ENCODE measurements at regions not wholly inside any gene's neighbourhood (a gene's known extent, or its start where the extent isn't known, plus 50 kb on each side); places are given as distances from the start of the nearest gene placed in this dataset.

GRCh38 chr11:29263971-29264682 is 752.7 kb downstream of the KCNA4 start:
- H3K36me3 ChIP-seq (ENCODE audit: low read depth) = no peaks in the 10 kb centered on the region
- no peak for ATAC-seq (ENCODE audit: low read depth)

GRCh38 chr11:29261831-29262230 is 755.0 kb downstream of the KCNA4 start:
- no peak for TF ChIP-seq CTCF (IDR thresholded peaks at IDR 0.05; ENCODE audit: poor library complexity, severe bottlenecking)
- no peaks in the 10 kb centered on the region for H3K36me3 ChIP-seq (ENCODE audit: low read depth)
- H3K27ac ChIP-seq (ENCODE audit: poor library complexity, severe bottlenecking) = peak overlapping the region; percentile 37
- no peak for ATAC-seq (ENCODE audit: low read depth)
- no peaks in the 10 kb centered on the region for H3K27me3 ChIP-seq (ENCODE audit: insufficient read depth, poor library complexity, severe bottlenecking)
- peaks cover 13% of the 10 kb centered on the region for H3K4me1 ChIP-seq (ENCODE audit: insufficient read depth, poor library complexity, severe bottlenecking)
- DNase-seq (ENCODE audit: low spot score) = no peak
- no peak overlapping the region for H3K4me3 ChIP-seq (ENCODE audit: severe bottlenecking)
- H3K9me3 ChIP-seq (ENCODE audit: severe bottlenecking) = no peaks in the 10 kb centered on the region

More at GRCh38 chr11:29263971-29264682, 752.7 kb downstream of the KCNA4 start:
- no peaks in the 10 kb centered on the region for H3K9me3 ChIP-seq (ENCODE audit: severe bottlenecking)
- no peak overlapping the region for H3K27ac ChIP-seq (ENCODE audit: poor library complexity, severe bottlenecking)
- no peak for DNase-seq (ENCODE audit: low spot score)
- no peak for TF ChIP-seq CTCF (IDR thresholded peaks at IDR 0.05; ENCODE audit: poor library complexity, severe bottlenecking)
- no peaks in the 10 kb centered on the region for H3K27me3 ChIP-seq (ENCODE audit: insufficient read depth, poor library complexity, severe bottlenecking)
- peaks cover 13% of the 10 kb centered on the region for H3K4me1 ChIP-seq (ENCODE audit: insufficient read depth, poor library complexity, severe bottlenecking)
- no peak overlapping the region for H3K4me3 ChIP-seq (ENCODE audit: severe bottlenecking)

GRCh38 chr11:29260939-29261705 is 755.7 kb downstream of the KCNA4 start:
- Histone ChIP-seq H3K4me3 (ENCODE audit: severe bottlenecking) (no peak overlapping the region), H3K9me3 (ENCODE audit: severe bottlenecking) (no peaks in the 10 kb centered on the region), H3K4me1 (ENCODE audit: insufficient read depth, poor library complexity, severe bottlenecking) (peaks cover 13% of the 10 kb centered on the region), H3K27ac (ENCODE audit: poor library complexity, severe bottlenecking) (peak overlapping the region; percentile 37), H3K27me3 (ENCODE audit: insufficient read depth, poor library complexity, severe bottlenecking) (no peaks in the 10 kb centered on the region), H3K36me3 (ENCODE audit: low read depth) (no peaks in the 10 kb centered on the region)
- peak; percentile 68 for TF ChIP-seq CTCF (IDR thresholded peaks at IDR 0.05; ENCODE audit: poor library complexity, severe bottlenecking)
- peak; percentile 56 for DNase-seq (ENCODE audit: low spot score)
- peak; percentile 100 for ATAC-seq (ENCODE audit: low read depth)

- no peak for DNase-seq (ENCODE audit: low spot score)
- Histone ChIP-seq H3K4me3 (ENCODE audit: severe bottlenecking) (no peak overlapping the region), H3K27me3 (ENCODE audit: insufficient read depth, poor library complexity, severe bottlenecking) (no peaks in the 10 kb centered on the region), H3K36me3 (ENCODE audit: low read depth) (no peaks in the 10 kb centered on the region), H3K9me3 (ENCODE audit: severe bottlenecking) (no peaks in the 10 kb centered on the region), H3K27ac (ENCODE audit: poor library complexity, severe bottlenecking) (no peak overlapping the region), H3K4me1 (ENCODE audit: insufficient read depth, poor library complexity, severe bottlenecking) (peaks cover 13% of the 10 kb centered on the region)
- TF ChIP-seq CTCF (IDR thresholded peaks at IDR 0.05; ENCODE audit: poor library complexity, severe bottlenecking) = no peak
- ATAC-seq (ENCODE audit: low read depth) = no peak
Observed at GRCh38 chr11:29258411-29258810, 758.4 kb downstream of the KCNA4 start.

Measured in RWPE2 (cell line).